ENCODE measurements at regions not wholly inside any gene's neighbourhood (a gene's known extent, or its start where the extent isn't known, plus 50 kb on each side); places are given as distances from the start of the nearest gene placed in this dataset.
"Not testable (repeated sequence)": the region's sequence is repeated elsewhere in the genome, so short reads cannot be mapped to it uniquely, and the experiment has no call there.

- DNase-seq, result not testable (repeated sequence)
Measured at GRCh38 chr3:95587641-95588040, 1226.8 kb upstream of the EPHA6 start.

GRCh38 chr3:95588473-95588872 is 1225.9 kb upstream of the EPHA6 start:
- no peak for DNase-seq

DNA sequence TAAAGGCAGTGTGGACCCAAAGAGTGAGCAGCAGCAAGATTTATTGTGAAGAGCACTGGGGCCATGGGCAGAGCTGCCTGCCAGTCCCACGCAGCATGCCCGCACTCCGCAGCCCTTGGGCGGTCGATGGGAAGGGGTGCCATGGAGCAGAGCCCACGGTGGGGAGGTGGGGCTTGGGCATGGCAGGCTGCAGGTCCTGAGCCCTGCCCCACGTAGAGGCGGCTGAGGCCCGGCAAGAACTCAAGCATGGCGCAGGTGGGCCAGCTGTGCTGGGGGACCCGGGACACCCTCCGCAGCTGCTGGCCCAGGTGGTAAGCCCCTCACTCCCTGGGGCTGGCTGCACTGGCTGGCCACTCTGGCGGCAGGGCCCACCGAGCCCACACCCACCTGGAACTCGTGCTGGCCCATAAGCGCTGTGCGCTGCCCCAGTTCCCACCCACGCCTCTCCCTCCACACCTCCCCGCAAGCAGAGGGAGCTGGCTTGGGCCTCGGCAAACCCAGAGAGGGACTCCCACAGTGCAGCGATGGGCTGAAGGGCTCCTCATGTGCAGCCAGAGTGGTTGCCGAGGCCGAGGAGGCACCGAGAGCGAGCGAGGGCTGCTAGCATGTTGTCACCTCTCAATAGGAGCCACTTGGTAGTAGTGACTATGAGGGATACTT is 1218.8 kb upstream of the EPHA6 start:
- DNase-seq, result no peak

DNA sequence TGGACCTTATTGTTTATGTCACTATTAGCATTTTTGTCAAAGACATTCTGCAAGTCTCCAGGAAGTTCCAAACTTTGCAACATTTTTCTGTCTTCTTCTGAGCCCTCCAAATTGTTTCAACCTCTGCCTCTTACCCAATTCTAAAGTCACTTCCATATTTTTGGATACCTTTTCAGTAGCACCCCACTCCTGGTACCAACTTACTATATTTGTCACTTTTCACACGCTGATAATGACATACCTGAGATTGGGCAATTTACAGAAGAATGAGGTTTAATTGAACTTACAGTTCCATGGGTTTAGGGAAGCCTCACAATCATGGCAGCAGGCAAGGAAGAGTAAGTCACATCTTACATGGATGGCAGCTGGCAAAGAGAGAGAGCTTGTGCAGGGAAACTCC is 1206.5 kb upstream of the EPHA6 start:
- DNase-seq, result no peak

DNA sequence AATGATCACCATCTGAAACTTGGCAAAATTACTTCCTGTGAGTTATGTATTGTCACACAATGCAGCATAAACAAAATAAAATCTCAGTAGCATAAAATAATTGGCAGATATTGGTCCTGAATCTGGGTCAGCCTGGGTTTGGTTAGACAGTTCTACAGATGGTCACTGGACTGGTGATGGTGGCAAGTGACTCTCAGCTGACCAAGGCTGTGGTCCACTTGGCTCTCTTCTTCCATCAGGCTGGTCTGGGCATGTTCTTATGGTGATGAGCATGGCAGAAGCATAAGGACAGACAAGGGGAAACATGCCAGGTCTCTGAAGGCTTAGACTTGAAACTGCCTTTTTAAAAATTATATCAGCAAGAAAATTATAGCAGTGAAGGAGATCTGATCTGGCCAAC is 1205.0 kb upstream of the EPHA6 start:
- DNase-seq, result no peak

DNA sequence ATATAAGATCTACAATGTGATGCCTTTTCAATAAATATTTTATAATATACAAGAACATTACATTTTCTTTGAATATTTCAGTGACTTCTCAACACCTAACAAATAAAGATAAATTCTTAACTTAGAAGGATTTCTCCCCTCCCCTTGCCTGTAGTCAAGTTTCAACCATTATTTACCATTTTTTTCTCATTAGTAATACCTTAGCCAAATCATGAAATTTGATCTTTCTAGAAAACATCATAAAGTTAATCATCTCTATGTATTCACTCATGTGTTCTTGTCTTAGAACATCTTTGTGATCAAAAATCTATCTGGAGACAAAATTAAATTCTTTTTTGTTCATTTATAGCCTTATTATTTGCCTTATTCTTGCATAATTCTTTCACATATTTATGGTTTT is 1201.8 kb upstream of the EPHA6 start:
- no peak for DNase-seq

GRCh38 chr3:95613993-95614392 is 1200.4 kb upstream of the EPHA6 start:
- DNase-seq, result no peak

DNA sequence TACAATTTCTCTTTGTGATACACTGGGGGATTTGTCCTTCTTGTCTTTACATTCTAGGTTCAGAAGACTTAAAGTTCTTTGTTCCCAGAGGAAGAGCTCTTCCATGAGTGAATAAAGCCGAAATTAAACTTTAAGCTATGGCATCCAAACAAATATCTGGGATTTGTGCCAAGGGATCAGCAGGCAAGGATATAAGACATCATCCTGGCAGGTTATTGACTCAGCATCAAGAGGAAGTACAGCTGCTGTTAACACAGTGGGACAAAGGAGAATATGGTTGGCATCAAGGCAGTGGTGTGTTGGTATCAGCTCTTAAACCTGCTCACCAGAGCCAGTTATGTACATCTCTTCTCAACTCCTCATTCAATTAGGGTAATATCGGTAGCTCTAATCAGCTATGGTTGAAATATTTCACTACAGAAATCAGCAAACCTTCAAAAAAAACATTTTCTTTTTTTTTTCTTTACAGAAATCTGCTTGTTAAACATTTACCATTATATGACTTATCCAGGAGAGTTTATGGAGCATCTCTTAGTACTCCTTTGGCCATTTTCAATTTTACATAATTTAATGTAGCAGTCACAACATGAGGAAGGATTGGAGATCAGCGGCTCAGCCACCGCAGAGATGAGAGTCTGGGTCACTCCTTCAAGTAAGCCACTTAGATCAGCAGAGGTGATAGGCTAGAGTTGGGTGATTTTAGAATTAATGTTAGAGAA is 1198.6 kb upstream of the EPHA6 start:
- DNase-seq, result no peak

- no peak for DNase-seq
Measured at GRCh38 chr3:95626107-95626506, 1188.3 kb upstream of the EPHA6 start.

DNA sequence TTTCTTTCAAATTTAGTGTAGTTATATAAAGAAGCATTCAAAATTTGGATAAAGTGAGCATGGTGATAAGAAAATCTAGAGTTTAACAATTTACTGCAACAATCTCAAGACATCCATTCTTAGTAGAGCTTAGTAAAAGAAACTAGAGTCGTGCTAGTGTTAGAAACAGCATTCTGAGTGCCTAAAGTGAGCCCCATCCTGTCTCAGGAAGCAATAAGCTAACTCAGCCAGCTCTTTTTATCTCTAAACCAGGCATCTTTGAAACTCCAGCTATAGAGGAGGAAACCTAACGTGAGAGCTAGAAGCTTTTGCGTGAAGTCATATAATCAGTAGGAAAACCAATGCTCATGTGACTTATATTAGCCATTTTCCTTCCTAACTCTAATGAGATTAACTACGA is 1187.1 kb upstream of the EPHA6 start:
- DNase-seq, result no peak

- DNase-seq, result no peak
Measured at GRCh38 chr3:95627697-95628096, 1186.7 kb upstream of the EPHA6 start.

DNA sequence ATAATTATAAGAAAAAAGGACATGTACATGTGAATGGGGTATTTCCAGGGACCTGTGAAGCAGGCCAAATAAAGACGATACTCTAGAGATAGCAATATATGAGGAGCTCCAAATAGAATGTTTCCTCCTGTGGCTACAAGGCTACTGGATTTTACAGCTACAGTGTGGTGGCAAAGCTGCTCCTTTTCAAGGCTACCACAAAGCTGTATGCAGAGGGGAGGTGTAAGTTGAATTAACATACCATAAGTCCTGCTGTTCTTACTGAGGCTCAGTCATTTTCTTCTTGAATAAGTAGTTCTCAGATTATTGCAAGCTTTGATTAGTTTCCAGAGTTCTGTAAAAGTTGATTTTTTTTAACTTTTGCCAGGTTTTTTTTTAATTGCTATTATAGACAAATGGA is 1184.6 kb upstream of the EPHA6 start:
- no peak for DNase-seq

GRCh38 chr3:95645291-95645690 is 1169.1 kb upstream of the EPHA6 start:
- DNase-seq, result no peak

DNA sequence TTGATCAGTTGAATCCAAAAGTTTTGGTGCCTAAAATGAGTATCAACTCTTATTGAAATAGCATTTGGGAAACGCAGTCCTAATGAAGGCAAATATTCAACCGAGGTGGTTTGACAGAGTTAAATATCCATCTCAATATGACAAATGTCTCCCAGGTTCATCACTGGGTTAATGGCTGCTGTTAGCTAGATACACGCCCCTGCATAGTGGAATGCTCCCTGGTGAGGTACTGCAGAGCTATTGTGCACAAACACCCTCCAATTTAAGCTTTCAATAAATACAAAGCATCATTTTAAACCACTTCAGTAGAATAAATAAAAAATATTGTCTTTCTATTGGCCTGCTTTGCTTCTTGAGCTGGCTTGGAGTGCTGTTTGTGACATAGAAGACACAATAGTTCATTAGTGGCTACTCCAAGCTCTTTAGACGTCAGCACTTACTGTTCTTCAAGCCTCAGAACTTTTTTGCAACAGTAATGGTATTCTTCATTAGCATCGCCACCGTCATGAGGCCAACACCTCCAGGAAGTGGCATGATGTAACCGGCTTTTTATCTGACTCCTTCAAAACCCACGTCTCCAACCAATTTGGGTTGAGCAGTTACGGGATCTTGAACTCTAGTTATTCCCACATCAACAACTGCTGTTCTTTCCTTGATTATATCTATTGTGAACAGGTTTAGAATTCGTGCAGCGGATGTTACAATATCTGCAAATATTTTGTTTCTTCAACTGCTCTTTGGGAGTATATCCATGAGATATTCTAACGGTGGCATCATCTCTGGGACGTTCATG is 1159.6 kb upstream of the EPHA6 start:
- no peak for DNase-seq

GRCh38 chr3:95655363-95655986 is 1158.9 kb upstream of the EPHA6 start:
- DNase-seq, result no peak

GRCh38 chr3:95670765-95671164 is 1143.6 kb upstream of the EPHA6 start:
- DNase-seq, result no peak

DNA sequence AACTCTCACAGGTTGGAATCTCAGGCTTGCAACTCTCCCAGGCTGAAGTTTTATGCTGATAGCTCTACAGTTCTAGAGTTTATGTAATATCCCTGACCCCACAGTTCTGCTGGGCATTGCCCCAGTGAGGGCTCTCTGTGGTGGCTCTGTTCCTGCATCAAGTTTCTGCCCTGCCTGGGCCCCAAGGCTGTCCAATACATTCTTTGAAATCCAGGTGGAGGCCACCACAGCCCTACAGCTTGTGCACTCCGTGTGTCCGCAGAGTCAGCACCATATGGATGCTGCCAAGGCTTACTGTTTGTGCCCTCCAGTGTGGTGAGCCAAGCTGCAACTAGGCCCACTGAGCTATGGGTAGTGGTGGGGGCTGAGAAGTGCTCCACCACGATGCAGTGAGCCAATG is 1141.2 kb upstream of the EPHA6 start:
- no peak for DNase-seq

DNA sequence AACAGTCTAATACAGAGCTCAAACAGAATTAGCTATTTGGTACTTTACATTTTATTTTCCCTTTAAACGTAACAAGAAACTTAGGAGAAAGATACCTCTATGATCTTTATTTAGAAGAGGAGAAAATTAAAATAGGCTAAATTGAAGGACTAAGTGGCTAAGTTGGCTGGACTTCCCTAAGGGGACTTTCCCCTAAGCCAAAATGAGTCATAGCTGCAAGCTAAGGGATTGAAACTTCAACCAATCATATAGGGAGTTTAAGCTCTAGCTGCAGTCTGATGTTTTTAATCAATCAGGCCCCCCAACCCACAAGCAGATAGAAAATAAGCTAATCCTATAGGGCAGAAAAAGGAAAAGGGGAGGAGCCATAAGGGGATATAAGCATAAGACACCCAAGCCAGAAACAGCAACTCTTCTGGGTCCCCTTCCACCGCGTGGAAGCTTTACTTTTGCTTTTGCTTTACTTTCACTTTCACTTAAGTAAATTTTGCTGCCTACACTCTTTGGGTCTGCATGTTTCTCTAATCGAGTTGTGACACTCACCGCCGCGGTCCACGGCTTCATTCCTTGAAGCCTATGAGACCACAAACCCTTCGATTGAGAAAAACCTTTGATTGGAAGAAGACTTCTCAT is 1108.5 kb upstream of the EPHA6 start:
- no peak for DNase-seq

DNA sequence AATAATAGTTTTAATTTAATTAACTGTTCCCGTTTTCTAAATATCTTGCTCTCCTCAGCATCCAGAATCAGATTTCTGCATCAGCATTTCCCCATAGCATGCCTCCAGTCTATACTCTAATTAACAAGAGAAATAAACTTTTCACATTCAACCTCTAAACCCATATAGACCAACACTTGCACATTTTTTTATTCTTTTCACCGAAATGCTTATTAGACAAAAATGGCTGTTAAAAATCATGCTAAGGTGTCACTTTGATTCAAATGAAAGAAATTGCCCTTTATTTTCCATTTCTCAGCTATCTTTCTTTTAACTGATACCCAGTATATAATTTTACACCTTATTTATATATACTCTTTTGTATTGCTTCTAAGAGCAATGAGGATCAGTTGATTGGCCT is 1107.1 kb upstream of the EPHA6 start:
- no peak for DNase-seq

- DNase-seq, result no peak
Measured at GRCh38 chr3:95710684-95711083, 1103.7 kb upstream of the EPHA6 start.

DNA sequence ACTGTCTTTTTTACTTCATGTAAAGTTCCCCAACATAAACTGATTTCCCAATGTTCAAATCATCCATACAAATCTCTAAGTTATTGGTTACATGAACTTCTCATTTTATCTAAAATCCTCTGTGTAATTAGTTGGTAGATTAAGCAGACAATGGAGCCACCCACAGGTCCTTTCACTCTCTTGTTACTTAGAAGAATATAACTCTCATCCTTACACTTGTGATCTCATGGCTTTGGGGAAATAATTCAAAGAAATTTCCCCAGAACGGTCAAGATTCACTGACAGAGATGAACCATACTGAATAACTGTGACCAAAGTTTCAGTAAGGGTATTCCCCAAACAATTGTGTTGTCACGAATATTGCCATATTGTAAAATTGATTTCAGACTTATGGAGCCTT is 1102.6 kb upstream of the EPHA6 start:
- DNase-seq, result no peak

DNA sequence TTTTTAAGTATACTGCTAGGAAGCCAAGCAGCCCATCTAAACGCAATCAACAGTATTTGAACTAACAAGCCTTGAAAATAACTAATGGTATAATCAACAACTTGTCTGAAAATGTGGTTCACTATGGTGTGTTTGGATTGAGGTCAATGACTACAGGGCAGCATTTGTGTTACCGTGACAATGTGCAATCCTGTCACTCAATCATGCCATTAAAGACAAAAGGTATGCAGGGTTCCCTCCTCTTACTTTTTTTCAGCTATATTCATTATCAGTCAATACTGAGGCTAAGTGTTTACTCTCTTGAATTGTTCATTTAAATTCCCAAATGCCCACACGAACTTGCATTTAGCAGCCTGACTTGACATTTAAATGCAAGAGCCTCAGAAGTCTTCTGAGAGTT is 1099.3 kb upstream of the EPHA6 start:
- no peak for DNase-seq

- no peak for DNase-seq
Measured at GRCh38 chr3:95717048-95717447, 1097.3 kb upstream of the EPHA6 start.
